H54 (cell line): ENCODE measurements at regions not wholly inside any gene's neighbourhood (a gene's known extent, or its start where the extent isn't known, plus 50 kb on each side); places are given as distances from the start of the nearest gene placed in this dataset.

ENCODE experiments used
- DNase-seq: peaks from one replicate; pipeline ENCODE4 v3.0.0; 2011; ENCODE audit warnings: low spot score, mixed read lengths; ENCODE audit not compliant: insufficient read length
- FAIRE-seq: peaks from 3 replicates; lab custom pipeline; 2011; peaks lifted over from hg19 to GRCh38; lab: Jason Lieb, UNC
- POLR2A ChIP-seq: IDR thresholded peaks from 2 replicates; pipeline ENCODE4 v1.6.1; 2011; ENCODE audit warnings: low read depth, mild to moderate bottlenecking, low read length

DNA sequence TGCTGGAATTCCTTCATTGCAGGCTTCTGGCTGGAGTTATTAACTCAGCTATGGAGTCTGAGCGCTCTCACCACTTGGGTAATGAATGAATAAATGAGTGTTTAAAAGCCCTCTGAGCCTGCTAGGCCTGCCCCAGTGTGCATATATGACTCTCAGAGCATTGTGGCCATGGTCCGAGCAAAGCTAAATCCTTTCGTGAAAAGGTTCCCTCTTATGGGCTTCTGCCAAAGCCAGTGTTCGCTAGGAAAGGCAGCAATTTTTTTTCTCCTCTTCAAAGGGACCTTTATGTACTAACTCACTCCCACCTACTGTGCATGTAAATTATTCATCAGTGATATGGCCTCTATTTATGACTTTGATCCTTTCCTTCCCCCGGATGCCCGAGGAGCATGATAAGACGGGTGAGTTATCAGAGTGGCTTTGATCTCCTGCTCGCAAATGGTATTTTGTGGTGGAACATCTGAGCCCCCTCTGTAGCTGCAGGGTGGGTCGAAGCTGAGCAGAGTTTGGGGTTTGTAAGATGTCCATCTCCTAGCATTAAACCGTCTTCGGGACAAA lies 88.6 kb downstream of the LINC00237 start:
- TF ChIP-seq POLR2A, result no peak
- no peak for FAIRE-seq
- no peak for DNase-seq

DNA sequence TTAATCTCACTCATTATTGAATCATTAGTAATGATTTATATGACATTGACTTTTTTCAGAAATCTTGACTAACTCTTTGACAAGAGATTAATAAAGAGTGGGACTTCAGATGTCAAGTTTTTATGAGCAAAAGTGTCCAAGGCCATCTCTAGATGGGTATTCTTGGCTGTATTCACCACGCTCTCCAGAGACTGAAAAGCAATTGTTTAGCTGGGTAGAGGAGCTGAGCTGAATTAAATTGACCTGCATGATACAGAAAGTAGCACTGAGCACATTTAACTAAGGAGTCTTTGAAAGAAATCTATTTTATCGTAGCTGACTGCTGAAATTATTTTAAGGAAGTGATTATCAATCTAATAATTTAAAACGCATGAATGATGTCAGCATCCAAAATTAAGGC lies 89.4 kb downstream of the LINC00237 start:
- DNase-seq, result no peak
- TF ChIP-seq POLR2A, result no peak
- no peak for FAIRE-seq

GRCh38 chr20:21014528-21014927 lies 91.6 kb downstream of the LINC00237 start:
- TF ChIP-seq POLR2A, result no peak
- FAIRE-seq, result no peak
- DNase-seq, result no peak

DNA sequence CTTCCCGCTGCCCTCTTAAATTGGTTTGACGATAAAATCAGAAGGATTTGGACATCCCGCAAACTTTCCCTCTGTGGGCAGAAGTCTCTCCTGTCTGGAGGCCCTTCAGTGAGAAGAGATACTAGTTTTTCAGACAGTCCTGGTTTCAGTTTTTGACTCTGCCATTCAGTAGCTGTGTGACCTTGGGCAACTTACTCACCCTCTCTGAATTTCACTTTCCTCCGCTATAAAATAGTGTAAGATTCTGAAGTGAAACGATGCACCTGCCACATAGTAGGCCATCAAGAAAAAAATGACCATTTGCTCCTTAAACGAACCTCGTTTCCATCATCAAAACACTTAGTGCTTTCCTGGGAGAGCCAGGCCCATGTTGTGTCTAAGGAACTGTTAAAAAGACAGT lies 97.2 kb downstream of the LINC00237 start:
- TF ChIP-seq POLR2A, result no peak
- no peak for FAIRE-seq
- DNase-seq, result no peak

GRCh38 chr20:21006611-21007010 lies 99.5 kb downstream of the LINC00237 start:
- FAIRE-seq, result no peak
- no peak for DNase-seq

DNA sequence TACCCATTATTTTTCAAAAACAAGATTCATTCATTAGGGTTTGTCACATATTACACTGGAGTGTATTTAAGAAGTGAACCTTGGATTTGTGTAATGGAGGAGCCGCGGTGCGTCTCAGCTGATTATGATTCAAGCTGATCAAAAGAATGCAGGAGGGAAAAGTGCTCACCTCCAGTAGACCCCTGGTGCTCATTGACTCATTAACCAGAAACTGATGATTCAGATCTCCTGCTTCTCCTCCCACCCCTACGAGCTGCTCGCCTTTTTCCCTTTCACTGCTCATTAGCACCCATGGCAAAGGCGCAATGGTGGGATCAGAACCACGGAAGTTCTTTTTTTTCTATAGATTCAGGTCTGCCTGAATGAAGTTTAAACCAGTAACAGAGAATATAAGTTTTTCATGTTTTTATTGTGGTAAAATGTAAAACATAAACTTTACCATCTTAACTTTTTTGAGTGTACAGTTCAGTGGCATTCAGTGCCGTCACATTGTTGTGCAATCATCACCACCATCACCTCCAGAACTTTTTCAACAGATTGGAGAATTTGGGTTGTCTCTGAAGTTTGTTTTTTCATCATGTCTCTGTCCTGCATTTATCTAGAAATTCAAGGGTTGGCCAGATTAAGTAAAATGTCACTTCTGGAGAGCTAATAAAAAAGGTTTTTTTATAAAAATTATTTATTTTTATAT lies 101.6 kb downstream of the LINC00237 start:
- DNase-seq, result no peak
- TF ChIP-seq POLR2A, result no peak
- FAIRE-seq, result no peak

More at GRCh38 chr20:21006611-21007010, 99.5 kb downstream of the LINC00237 start:
- TF ChIP-seq POLR2A, result no peak

DNA sequence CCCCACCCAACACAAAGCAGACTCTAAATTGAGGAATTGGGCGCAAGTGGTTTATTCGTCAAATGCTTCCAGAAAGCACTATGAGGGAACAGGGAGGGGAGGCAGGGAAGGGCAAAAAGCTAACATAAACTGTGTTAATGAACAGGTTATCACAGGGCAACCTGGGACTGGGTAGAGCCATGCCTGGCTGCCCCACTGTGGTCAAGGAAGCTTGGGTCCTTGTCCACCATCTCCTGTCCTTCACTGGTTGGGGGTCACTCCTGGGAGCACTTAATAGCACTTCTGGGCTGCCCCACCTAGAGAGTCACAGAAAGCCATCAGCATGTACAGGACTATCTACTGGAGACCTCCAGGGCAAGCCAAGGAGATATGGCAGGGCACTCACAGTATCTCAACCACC lies 102.3 kb downstream of the LINC00237 start:
- FAIRE-seq, result no peak
- TF ChIP-seq POLR2A, result no peak
- DNase-seq, result no peak

- DNase-seq (no peak), FAIRE-seq (no peak)
- TF ChIP-seq POLR2A, result no peak
Observed at GRCh38 chr20:21002486-21002885, 103.7 kb downstream of the LINC00237 start.

GRCh38 chr20:20993372-20993771 lies 112.8 kb downstream of the LINC00237 start:
- no peak for TF ChIP-seq POLR2A
- FAIRE-seq (no peak), DNase-seq (no peak)

GRCh38 chr20:20992686-20993360 lies 113.3 kb downstream of the LINC00237 start:
- FAIRE-seq (no peak), DNase-seq (no peak)
- no peak for TF ChIP-seq POLR2A

DNA sequence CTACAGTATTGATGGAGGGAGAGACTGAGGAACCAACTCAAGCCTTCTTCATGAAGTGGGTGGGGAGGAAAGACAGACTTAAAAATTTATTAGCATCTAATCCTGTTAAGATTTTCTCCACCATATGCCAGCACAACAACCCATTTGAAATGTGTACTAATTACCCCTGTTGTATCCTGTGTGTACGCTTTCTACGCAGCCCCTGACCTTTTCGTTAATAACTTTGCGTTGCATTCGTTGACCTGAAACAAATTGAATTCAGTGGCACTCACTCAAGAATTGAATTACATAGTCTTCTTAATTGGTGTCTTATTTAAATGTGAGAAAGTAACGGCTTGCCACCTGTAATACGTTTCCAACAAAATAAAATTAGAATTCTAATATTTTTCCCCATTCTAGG lies 113.9 kb downstream of the LINC00237 start:
- TF ChIP-seq POLR2A, result no peak
- FAIRE-seq (no peak), DNase-seq (no peak)

- no peak for TF ChIP-seq POLR2A
- no peak for DNase-seq
- FAIRE-seq, result no peak
Observed at GRCh38 chr20:20989081-20989480, 117.1 kb downstream of the LINC00237 start.

DNA sequence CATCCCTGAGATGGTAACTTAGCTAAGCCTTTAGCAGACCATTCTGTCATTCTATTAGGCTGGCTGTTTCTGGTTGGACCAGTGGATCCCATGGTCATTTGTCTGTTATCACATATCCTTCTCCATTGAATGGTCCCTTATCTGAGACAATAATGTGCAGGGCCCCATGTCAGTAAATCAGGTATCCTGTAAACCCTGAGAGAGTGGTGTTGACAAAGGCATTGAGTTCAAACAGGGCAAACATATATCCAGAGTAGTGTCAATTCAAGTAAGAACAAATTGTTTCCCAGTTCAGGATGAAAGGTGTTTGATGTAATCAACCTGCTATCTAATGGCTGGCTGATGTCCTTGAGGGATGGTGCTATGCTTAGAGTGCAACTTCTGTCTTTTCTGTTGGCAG lies 126.2 kb downstream of the LINC00237 start:
- DNase-seq (no peak), FAIRE-seq (no peak)
- TF ChIP-seq POLR2A, result no peak

DNA sequence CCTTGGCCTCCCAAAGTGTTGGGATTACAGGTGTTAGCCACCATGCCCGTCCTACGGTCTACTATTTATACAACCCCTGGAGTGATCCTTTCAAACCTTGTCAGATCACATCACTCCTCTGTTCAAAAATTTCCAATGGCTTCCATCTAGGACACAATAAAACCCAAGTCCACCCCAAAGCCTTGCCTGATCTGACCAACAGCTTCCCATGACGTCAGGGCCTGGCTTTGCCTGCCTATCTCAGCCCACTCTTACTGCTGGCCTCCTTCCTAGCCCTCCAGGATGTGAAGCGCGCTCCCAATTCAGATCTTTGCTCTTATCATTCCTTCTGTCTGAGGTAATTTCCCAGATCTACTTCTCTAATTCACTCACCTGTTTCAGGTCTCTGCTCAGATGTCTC lies 128.4 kb downstream of the LINC00237 start:
- FAIRE-seq (no peak), DNase-seq (no peak)
- no peak for TF ChIP-seq POLR2A
